Left lobe of liver (tissue), 2 donors: ENCODE measurements at regions not wholly inside any gene's neighbourhood (a gene's known extent, or its start where the extent isn't known, plus 50 kb on each side); places are given as distances from the start of the nearest gene placed in this dataset.
"Not testable (repeated sequence)": the region's sequence is repeated elsewhere in the genome, so short reads cannot be mapped to it uniquely, and the experiment has no call there.

Experiments
- ATAC-seq: fragments of 200-7000 bp; cut with Tn5 transposase; one replicate; pipeline ENCODE4 v1.9.1; 2020; ENCODE audit warnings: mild to moderate bottlenecking, moderate library complexity
- DNase-seq: peaks from one replicate; pipeline ENCODE4 v3.0.0-alpha.2; 2020; ENCODE audit warnings: low spot score
- donor health status: DM: no; HTN: no; CAD: no; lungs with moderate emphysema.
- donor health status: DM: no; HTN: yes; CAD: no.

GRCh38 chr6:6995328-6995727 lies 112.4 kb upstream of the RREB1 start:
- ATAC-seq (peak; percentile 12), DNase-seq (no peak)

- no peak for ATAC-seq
Measured at GRCh38 chr6:6996124-6996523, 111.6 kb upstream of the RREB1 start.

GRCh38 chr6:6997263-6998193 lies 110.2 kb upstream of the RREB1 start:
- no peak for ATAC-seq
- DNase-seq: no peak

More at GRCh38 chr6:6996124-6996523, 111.6 kb upstream of the RREB1 start:
- no peak for DNase-seq

- DNase-seq: no peak
- peak; percentile 65 for ATAC-seq
Measured at GRCh38 chr6:6998194-6998569, 109.6 kb upstream of the RREB1 start.

- no peak for DNase-seq
- ATAC-seq: no peak
Measured at GRCh38 chr6:7000825-7001777, 106.7 kb upstream of the RREB1 start.

GRCh38 chr6:7003041-7003440 lies 104.7 kb upstream of the RREB1 start:
- ATAC-seq: no peak
- DNase-seq: no peak

- no peak for DNase-seq
- ATAC-seq: no peak
Measured at GRCh38 chr6:7004581-7005297, 103.0 kb upstream of the RREB1 start.

GRCh38 chr6:7006515-7007191 lies 101.1 kb upstream of the RREB1 start:
- ATAC-seq (no peak), DNase-seq (no peak)

GRCh38 chr6:7008451-7008988 lies 99.2 kb upstream of the RREB1 start:
- ATAC-seq (no peak), DNase-seq (no peak)

- ATAC-seq: no peak
- DNase-seq: no peak
Measured at GRCh38 chr6:7016226-7016625, 91.5 kb upstream of the RREB1 start.

GRCh38 chr6:7021301-7021700 lies 86.5 kb upstream of the RREB1 start:
- DNase-seq: no peak
- no peak for ATAC-seq

- no peak for ATAC-seq
Measured at GRCh38 chr6:7025861-7026260, 81.9 kb upstream of the RREB1 start.

GRCh38 chr6:7028963-7029362 lies 78.8 kb upstream of the RREB1 start:
- ATAC-seq, DNase-seq: not testable (repeated sequence)

More at GRCh38 chr6:7025861-7026260, 81.9 kb upstream of the RREB1 start:
- DNase-seq: no peak

GRCh38 chr6:7030968-7031367 lies 76.8 kb upstream of the RREB1 start:
- ATAC-seq, DNase-seq: not testable (repeated sequence)

- ATAC-seq: peak; percentile 49
- DNase-seq: no peak
Measured at GRCh38 chr6:7033202-7033601, 74.6 kb upstream of the RREB1 start.

- ATAC-seq (no peak), DNase-seq (no peak)
Measured at GRCh38 chr6:7034055-7034454, 73.7 kb upstream of the RREB1 start.

GRCh38 chr6:7035837-7036249 lies 71.9 kb upstream of the RREB1 start:
- ATAC-seq (peak; percentile 44), DNase-seq (no peak)

- ATAC-seq: no peak
- no peak for DNase-seq
Measured at GRCh38 chr6:7041511-7042026, 66.2 kb upstream of the RREB1 start.

- ATAC-seq (peak; percentile 71), DNase-seq (peak; percentile 55)
Measured at GRCh38 chr6:7042056-7042653, 65.6 kb upstream of the RREB1 start.
